ENCODE measurements at regions not wholly inside any gene's neighbourhood (a gene's known extent, or its start where the extent isn't known, plus 50 kb on each side); places are given as distances from the start of the nearest gene placed in this dataset.

GRCh38 chr7:46932676-46933424 is 649.1 kb downstream of the TNS3 start:
- TF ChIP-seq REST (IDR thresholded peaks at IDR 0.05; ENCODE audit: low read depth, low read length), result no peak
- TF ChIP-seq NBN (IDR thresholded peaks at IDR 0.05), result no peak
